CD8-positive, alpha-beta memory T cell (primary cell): ENCODE measurements at regions not wholly inside any gene's neighbourhood (a gene's known extent, or its start where the extent isn't known, plus 50 kb on each side); places are given as distances from the start of the nearest gene placed in this dataset.
A peak's percentile ranks its signal among the peaks of the same experiment; 100 is the strongest.

Experiments
- CTCF ChIA-PET: fragments of 350-600 bp; sonication (Branson Sonifier 250); formaldehyde crosslinking; loops from one replicate; lab custom pipeline; 2021; ENCODE audit warnings: antibody characterized with exemption; lab: Charles Lee
- POLR2A ChIA-PET: fragments of 350-600 bp; sonication (Branson Sonifier 250); formaldehyde crosslinking; loops from one replicate; lab custom pipeline; 2021; ENCODE audit warnings: antibody characterized with exemption; lab: Charles Lee
- DNase-seq, 5 donors: peaks; one replicate each; pipeline versions ENCODE4 v3.0.0 to v3.0.0-alpha.2; 2020 to 2022; ENCODE audit warnings: mixed read lengths in 1 of 5
- H3K27ac ChIP-seq: one replicate; pipeline ENCODE4 v1.7.0; 2013; ENCODE audit warnings: low read depth, mild to moderate bottlenecking, low read length, moderate library complexity
- H3K27me3 ChIP-seq: 2 replicates; pipeline ENCODE4 v1.7.0; 2013; ENCODE audit warnings: low read length, mild to moderate bottlenecking; ENCODE audit not compliant: insufficient read depth, poor library complexity, severe bottlenecking
- H3K36me3 ChIP-seq: 2 replicates; pipeline ENCODE4 v1.7.0; 2013; ENCODE audit warnings: mild to moderate bottlenecking, low read length, moderate library complexity; ENCODE audit not compliant: insufficient read depth
- H3K4me1 ChIP-seq: 2 replicates; pipeline ENCODE4 v1.7.0; 2013; ENCODE audit warnings: mild to moderate bottlenecking, low read length, moderate library complexity; ENCODE audit not compliant: insufficient read depth
- H3K4me3 ChIP-seq: 2 replicates; pipeline ENCODE4 v1.7.0; 2013; ENCODE audit warnings: mild to moderate bottlenecking, low read length
- H3K9me3 ChIP-seq: 2 replicates; pipeline ENCODE4 v1.7.0; 2013; ENCODE audit warnings: mild to moderate bottlenecking, low read length
- H3K27ac Mint-ChIP-seq, 8 donors: one replicate each; pipeline ENCODE4 v1.8.0; 2020 to 2021; ENCODE audit warnings: mixed read lengths in 8 of 8, mild to moderate bottlenecking in 6 of 8, inconsistent platforms in 3 of 8, moderate library complexity in 3 of 8
- H3K27me3 Mint-ChIP-seq, 2 donors: one replicate each; pipeline ENCODE4 v1.8.0; 2020 to 2021; ENCODE audit warnings: mixed read lengths in 2 of 2, mild to moderate bottlenecking in 1 of 2, moderate library complexity in 1 of 2
- H3K36me3 Mint-ChIP-seq, 3 donors: one replicate each; pipeline ENCODE4 v1.8.0; 2020 to 2021; ENCODE audit warnings: mixed read lengths in 3 of 3, inconsistent platforms in 1 of 3, mild to moderate bottlenecking in 1 of 3
- H3K4me1 Mint-ChIP-seq, 3 donors: one replicate each; pipeline ENCODE4 v1.8.0; 2020 to 2021; ENCODE audit warnings: mixed read lengths in 3 of 3, inconsistent platforms in 1 of 3, mild to moderate bottlenecking in 1 of 3
- H3K4me3 Mint-ChIP-seq, 7 donors: one replicate each; pipeline ENCODE4 v1.8.0; 2020 to 2021; ENCODE audit warnings: mixed read lengths in 7 of 7, mild to moderate bottlenecking in 6 of 7, moderate library complexity in 4 of 7, inconsistent platforms in 2 of 7
- H3K9me3 Mint-ChIP-seq, 5 donors: one replicate each; pipeline ENCODE4 v1.8.0; 2020 to 2022; ENCODE audit warnings: mixed read lengths in 5 of 5, mild to moderate bottlenecking in 3 of 5, moderate library complexity in 2 of 5, inconsistent platforms in 1 of 5

DNA sequence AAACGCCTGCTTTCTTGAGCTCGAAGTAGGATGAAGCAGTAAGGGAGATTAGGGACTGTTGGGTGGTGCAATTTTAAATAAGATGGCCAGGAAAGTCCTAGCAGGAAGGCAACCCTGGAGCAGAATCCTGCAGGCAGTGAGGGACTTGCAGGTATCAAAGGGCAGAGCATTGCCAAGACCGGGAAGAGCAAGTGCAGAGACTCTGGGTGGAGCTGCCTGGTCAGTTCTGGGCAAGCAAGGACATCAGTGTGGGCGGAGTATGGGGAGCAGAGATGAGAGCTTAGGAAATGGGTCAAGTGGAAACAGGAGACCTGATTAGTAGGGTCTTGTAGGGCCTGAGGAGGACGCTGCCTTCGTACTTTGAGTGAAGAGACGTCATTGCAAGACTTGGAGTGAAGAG lies 64.4 kb upstream of the NCK2 start:
- Mint-ChIP-seq H3K9me3 (no peaks in the 10 kb centered on the region), H3K27me3 (peaks cover 12 to 26% of the 10 kb centered on the region in 2 donors), H3K27ac (peak overlapping the region in 1 of 8 donors; percentile 5), H3K4me1 (peaks cover 5 to 11% (median 8%) of the 10 kb centered on the region in 3 donors), H3K4me3 (no peak overlapping the region), H3K36me3 (peaks cover 0 to 13% (median 0%) of the 10 kb centered on the region in 3 donors)
- no peak overlapping the region for H3K27ac ChIP-seq
- ChIA-PET CTCF (no interaction called here), POLR2A (no interaction called here)
- no peaks in the 10 kb centered on the region for H3K36me3 ChIP-seq
- no peaks in the 10 kb centered on the region for H3K4me1 ChIP-seq
- no peaks in the 10 kb centered on the region for H3K27me3 ChIP-seq
- H3K4me3 ChIP-seq = no peak overlapping the region
- DNase-seq = no peak
- no peaks in the 10 kb centered on the region for H3K9me3 ChIP-seq

DNA sequence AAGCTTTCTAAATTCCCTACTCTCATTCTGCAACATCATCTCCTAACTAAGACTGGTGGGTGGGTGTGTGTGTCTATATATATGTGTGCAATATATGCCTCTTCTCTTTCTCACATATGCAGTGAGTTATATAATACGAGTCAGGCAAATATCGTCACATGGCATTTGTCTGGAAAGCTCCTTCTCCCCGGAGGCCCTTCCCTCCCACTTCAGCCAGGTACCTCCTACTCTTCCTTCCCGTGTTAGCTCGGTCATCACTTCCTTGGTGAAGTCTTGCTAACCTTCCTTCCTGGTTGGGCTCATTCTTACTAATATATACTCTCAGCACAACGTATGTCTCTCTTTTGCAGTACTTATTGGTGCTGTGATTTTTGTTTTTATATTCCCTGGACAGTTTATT lies 66.4 kb upstream of the NCK2 start:
- no peak for DNase-seq
- H3K27ac Mint-ChIP-seq = no peak overlapping the region
- H3K27me3 ChIP-seq = no peaks in the 10 kb centered on the region
- H3K27ac ChIP-seq = no peak overlapping the region
- H3K4me1 Mint-ChIP-seq = peaks cover 8 to 13% (median 10%) of the 10 kb centered on the region in 3 donors
- peaks cover 0 to 19% (median 0%) of the 10 kb centered on the region in 3 donors for H3K36me3 Mint-ChIP-seq
- H3K4me3 Mint-ChIP-seq = no peak overlapping the region
- ChIA-PET CTCF (no interaction called here), POLR2A (no interaction called here)
- no peaks in the 10 kb centered on the region for H3K9me3 Mint-ChIP-seq
- peaks cover 15 to 33% of the 10 kb centered on the region in 2 donors for H3K27me3 Mint-ChIP-seq
- H3K9me3 ChIP-seq = no peaks in the 10 kb centered on the region
- H3K36me3 ChIP-seq = no peaks in the 10 kb centered on the region
- H3K4me3 ChIP-seq = no peak overlapping the region
- H3K4me1 ChIP-seq = no peaks in the 10 kb centered on the region

DNA sequence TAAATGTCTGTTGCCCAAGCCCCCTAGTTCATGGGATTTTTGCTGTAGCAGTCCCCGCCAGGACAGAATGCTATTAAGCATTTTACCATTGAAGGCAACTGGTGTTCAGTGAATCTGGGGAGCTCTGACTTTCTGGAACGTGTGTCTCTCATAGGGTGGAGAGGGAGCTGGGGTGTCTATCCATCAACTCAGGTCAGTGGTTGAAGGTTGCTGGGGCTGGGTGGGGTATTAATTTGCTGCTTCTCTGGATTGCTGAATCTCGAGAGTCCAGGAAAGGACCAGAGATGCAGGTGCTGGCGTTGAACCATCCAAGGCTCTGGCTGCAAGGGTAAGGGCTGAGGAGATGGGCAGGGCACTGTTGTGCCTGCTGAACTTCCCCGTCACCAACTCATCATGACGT lies 66.8 kb upstream of the NCK2 start:
- no peak overlapping the region for H3K27ac ChIP-seq

DNA sequence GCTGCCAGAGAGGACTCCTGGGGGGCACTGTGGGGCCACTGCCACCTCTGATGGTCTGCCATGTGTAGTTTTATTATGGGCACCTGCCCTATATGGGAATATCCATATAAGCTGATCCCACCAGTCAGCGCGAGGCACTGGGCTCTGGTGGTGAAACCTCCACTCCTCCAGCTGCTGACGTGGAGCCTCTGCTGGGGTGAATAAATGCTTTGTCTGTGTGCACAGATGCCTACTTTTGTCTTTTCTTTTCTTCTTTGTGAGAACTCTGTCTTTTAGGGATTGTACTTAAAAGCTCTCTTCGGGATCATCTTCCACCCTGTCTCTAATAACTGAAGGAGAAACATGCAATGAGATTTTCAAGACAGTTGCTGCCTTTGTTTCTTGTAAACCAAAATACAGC lies 68.9 kb upstream of the NCK2 start:
- H3K4me3 ChIP-seq = no peak overlapping the region
- Mint-ChIP-seq H3K9me3 (no peaks in the 10 kb centered on the region), H3K36me3 (peaks cover 0 to 19% (median 0%) of the 10 kb centered on the region in 3 donors), H3K27me3 (peaks cover 15 to 33% of the 10 kb centered on the region in 2 donors), H3K4me3 (no peak overlapping the region), H3K4me1 (peaks cover 4 to 9% (median 5%) of the 10 kb centered on the region in 3 donors), H3K27ac (no peak overlapping the region)
- ChIA-PET CTCF (no interaction called here), POLR2A (no interaction called here)
- no peaks in the 10 kb centered on the region for H3K27me3 ChIP-seq
- H3K9me3 ChIP-seq = no peaks in the 10 kb centered on the region
- H3K27ac ChIP-seq = no peak overlapping the region
- no peaks in the 10 kb centered on the region for H3K36me3 ChIP-seq
- no peaks in the 10 kb centered on the region for H3K4me1 ChIP-seq
- DNase-seq = no peak

More for the DNA sequence above, 66.8 kb upstream of the NCK2 start:
- H3K9me3 Mint-ChIP-seq = no peaks in the 10 kb centered on the region
- H3K9me3 ChIP-seq = no peaks in the 10 kb centered on the region
- CTCF ChIA-PET = no interaction called here
- H3K27ac Mint-ChIP-seq = peak overlapping the region in 1 of 8 donors; percentile 44
- H3K4me3 Mint-ChIP-seq = peak overlapping the region in 1 of 7 donors; percentile 18
- peaks cover 15 to 33% of the 10 kb centered on the region in 2 donors for H3K27me3 Mint-ChIP-seq
- H3K4me3 ChIP-seq = no peak overlapping the region
- H3K36me3 Mint-ChIP-seq = peaks cover 0 to 19% (median 0%) of the 10 kb centered on the region in 3 donors
- no peaks in the 10 kb centered on the region for H3K4me1 ChIP-seq
- POLR2A ChIA-PET = no interaction called here
- peaks cover 8 to 13% (median 10%) of the 10 kb centered on the region in 3 donors for H3K4me1 Mint-ChIP-seq
- H3K36me3 ChIP-seq = no peaks in the 10 kb centered on the region
- H3K27me3 ChIP-seq = no peaks in the 10 kb centered on the region
- DNase-seq = no peak

DNA sequence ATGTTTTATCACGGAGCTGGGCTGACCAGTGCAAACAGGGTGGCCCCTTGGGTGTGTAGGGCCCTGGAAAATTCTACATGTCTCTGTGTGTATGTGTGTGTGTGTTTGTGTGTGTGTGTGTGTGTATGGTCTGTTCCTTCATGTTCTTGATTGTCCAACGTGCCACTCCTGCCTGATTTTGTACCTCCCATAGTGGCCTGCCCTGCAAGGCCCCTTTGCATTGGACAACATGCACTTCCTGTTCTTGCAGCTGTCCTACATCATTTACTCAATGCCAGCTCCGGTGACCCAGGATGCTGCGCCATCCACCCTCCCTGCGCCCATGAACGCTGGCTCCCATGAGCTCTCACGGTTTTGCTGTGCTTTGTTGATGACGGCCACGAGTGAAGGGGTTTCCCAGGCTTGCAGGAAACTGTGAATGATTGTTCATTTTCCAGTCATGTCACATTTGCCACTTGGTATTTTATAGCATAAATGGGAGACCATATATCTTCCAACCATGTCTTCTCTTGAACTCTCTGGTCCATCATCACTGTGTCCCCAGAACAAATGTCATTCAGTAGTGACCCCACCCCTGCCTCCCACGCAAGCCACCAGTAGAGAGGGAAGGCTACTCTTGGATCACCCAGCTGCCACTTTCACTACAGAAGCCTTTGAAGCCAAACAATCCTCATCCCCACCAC lies 69.7 kb upstream of the NCK2 start:
- H3K27me3 ChIP-seq = no peaks in the 10 kb centered on the region
- Mint-ChIP-seq H3K4me3 (no peak overlapping the region), H3K36me3 (peaks cover 0 to 13% (median 0%) of the 10 kb centered on the region in 3 donors), H3K27ac (no peak overlapping the region), H3K4me1 (peaks cover 4 to 9% (median 5%) of the 10 kb centered on the region in 3 donors), H3K27me3 (peaks cover 15 to 26% of the 10 kb centered on the region in 2 donors), H3K9me3 (no peaks in the 10 kb centered on the region)
- POLR2A ChIA-PET = no interaction called here
- no peaks in the 10 kb centered on the region for H3K9me3 ChIP-seq
- H3K4me3 ChIP-seq = no peak overlapping the region
- CTCF ChIA-PET = no interaction called here
- H3K36me3 ChIP-seq = no peaks in the 10 kb centered on the region
- DNase-seq = no peak
- no peaks in the 10 kb centered on the region for H3K4me1 ChIP-seq
- H3K27ac ChIP-seq = no peak overlapping the region

DNA sequence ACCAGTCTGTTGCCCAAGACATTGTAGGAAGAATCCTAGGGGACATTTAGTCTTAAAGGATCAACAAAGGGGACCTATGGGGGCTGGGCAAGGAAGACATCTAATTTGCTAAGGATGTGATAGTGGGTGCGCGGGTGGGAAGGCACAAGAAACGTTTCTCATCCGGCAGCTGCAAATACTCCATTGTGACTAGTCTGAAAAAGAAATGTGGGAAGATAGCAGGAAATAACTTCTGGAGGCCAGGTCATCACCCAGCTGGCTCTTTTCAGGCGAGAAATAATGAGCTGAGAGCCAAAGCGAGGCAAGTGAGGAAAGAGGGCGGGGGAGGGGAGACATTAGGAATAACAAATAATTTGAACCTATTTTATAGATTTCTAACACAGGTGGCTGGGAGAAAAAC lies 70.3 kb upstream of the NCK2 start:
- DNase-seq = no peak
- H3K27me3 Mint-ChIP-seq = peaks cover 15 to 21% of the 10 kb centered on the region in 2 donors
- H3K36me3 Mint-ChIP-seq = peaks cover 0 to 10% (median 0%) of the 10 kb centered on the region in 3 donors
- peaks cover 0 to 2% (median 0%) of the 10 kb centered on the region in 5 donors for H3K9me3 Mint-ChIP-seq
- H3K27ac ChIP-seq = no peak overlapping the region
- peaks cover 4 to 9% (median 5%) of the 10 kb centered on the region in 3 donors for H3K4me1 Mint-ChIP-seq
- no peaks in the 10 kb centered on the region for H3K4me1 ChIP-seq
- H3K9me3 ChIP-seq = no peaks in the 10 kb centered on the region
- H3K27me3 ChIP-seq = no peaks in the 10 kb centered on the region
- H3K4me3 Mint-ChIP-seq = no peak overlapping the region
- peak overlapping the region in 1 of 8 donors; percentile 6 for H3K27ac Mint-ChIP-seq
- CTCF ChIA-PET = no interaction called here
- POLR2A ChIA-PET = no interaction called here
- no peaks in the 10 kb centered on the region for H3K36me3 ChIP-seq
- no peak overlapping the region for H3K4me3 ChIP-seq

DNA sequence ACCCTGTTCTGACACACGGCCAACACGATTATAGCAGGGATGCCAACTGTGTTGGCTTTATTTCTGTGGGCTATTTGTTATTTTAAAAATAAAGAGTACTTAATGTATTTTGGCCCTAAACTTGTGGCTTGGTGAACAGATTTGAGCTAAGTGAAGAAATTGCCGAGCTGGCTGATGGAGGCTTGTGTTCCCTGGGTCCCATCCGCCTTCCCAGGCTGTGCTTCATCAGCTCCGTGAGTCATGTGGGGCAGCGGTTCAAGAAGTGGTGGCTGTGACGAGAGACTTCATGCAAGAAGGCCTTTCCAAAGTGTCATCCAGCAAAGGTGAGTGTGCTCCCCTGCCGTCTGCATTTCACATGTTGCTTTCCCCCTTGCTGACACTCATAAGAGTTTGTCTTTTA lies 73.6 kb upstream of the NCK2 start:
- CTCF ChIA-PET = no interaction called here
- H3K36me3 ChIP-seq = no peaks in the 10 kb centered on the region
- Mint-ChIP-seq H3K9me3 (peaks cover 16 to 21% (median 17%) of the 10 kb centered on the region in 5 donors), H3K4me3 (no peak overlapping the region), H3K36me3 (peaks cover 0 to 25% (median 0%) of the 10 kb centered on the region in 3 donors), H3K27me3 (peaks cover 8 to 21% of the 10 kb centered on the region in 2 donors), H3K4me1 (peaks cover 0 to 4% (median 2%) of the 10 kb centered on the region in 3 donors), H3K27ac (no peak overlapping the region)
- H3K4me1 ChIP-seq = no peaks in the 10 kb centered on the region
- DNase-seq = no peak
- no peak overlapping the region for H3K27ac ChIP-seq
- no peaks in the 10 kb centered on the region for H3K27me3 ChIP-seq
- no peak overlapping the region for H3K4me3 ChIP-seq
- H3K9me3 ChIP-seq = no peaks in the 10 kb centered on the region
- POLR2A ChIA-PET = interaction anchor here (0.6 kb wide), 1 partner anchor 185 kb away, joined by 3 read pairs; no protein-coding TSS in a partner anchor

DNA sequence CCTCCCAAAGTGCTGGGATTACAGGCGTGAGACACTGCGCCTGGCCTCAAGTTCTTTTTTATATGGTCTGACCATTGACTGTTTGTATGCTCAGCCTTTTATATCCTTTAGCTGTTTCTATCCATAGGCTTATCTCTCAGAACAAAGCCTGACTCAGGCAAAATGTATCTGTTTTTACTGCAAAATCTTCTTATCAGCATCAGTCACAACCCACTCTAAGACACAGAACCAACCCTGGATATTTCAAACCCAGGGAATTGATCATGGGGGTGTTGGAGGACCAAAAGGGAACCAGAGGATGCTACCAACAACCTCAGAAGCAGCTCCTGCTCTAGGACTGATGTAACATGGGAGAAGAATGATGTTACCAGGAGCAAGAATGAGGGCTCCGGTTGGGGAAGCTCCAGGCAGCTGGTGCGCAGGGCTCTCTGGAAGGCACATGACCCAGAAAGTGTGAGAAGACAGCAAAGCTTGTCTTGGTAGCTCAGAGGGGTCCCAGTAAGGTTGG lies 75.3 kb upstream of the NCK2 start:
- no peak for DNase-seq
- H3K27ac Mint-ChIP-seq = no peak overlapping the region
- H3K9me3 ChIP-seq = peaks cover 6% of the 10 kb centered on the region
- H3K36me3 ChIP-seq = no peaks in the 10 kb centered on the region
- H3K4me1 Mint-ChIP-seq = peaks cover 0 to 2% (median 0%) of the 10 kb centered on the region in 3 donors
- no peak overlapping the region for H3K27ac ChIP-seq
- ChIA-PET POLR2A (no interaction called here), CTCF (no interaction called here)
- H3K4me3 Mint-ChIP-seq = no peak overlapping the region
- no peaks in the 10 kb centered on the region for H3K27me3 ChIP-seq
- peaks cover 31 to 36% (median 31%) of the 10 kb centered on the region in 5 donors for H3K9me3 Mint-ChIP-seq
- peaks cover 2 to 26% (median 5%) of the 10 kb centered on the region in 3 donors for H3K36me3 Mint-ChIP-seq
- peaks cover 4 to 12% of the 10 kb centered on the region in 2 donors for H3K27me3 Mint-ChIP-seq
- no peak overlapping the region for H3K4me3 ChIP-seq
- no peaks in the 10 kb centered on the region for H3K4me1 ChIP-seq
